ENCODE measurements at regions not wholly inside any gene's neighbourhood (a gene's known extent, or its start where the extent isn't known, plus 50 kb on each side); places are given as distances from the start of the nearest gene placed in this dataset.

GRCh38 chr2:62284980-62285379 is 89.1 kb downstream of the B3GNT2 start:
- Histone ChIP-seq H3K4me3 (ENCODE audit: low read length, poor library complexity, severe bottlenecking) (no peak overlapping the region), H3K9me2 (replicated peaks; ENCODE audit: low read depth, low read length) (no peaks in the 10 kb centered on the region), H3K4me1 (ENCODE audit: insufficient read depth, low read length, poor library complexity, severe bottlenecking) (peaks cover 23% of the 10 kb centered on the region), H2AFZ (ENCODE audit: low read length) (no peak overlapping the region), H3F3A (ENCODE audit: low read depth) (no peaks in the 10 kb centered on the region), H3K79me2 (ENCODE audit: insufficient read depth, low read length) (no peaks in the 10 kb centered on the region; the same call in 1 of the 2 replicates), H3K9me3 (ENCODE audit: insufficient read depth, low read depth, low read length) (peaks cover 14% of the 10 kb centered on the region; the same call in 1 of the 2 replicates), H3K36me3 (ENCODE audit: insufficient read depth, low read length) (no peaks in the 10 kb centered on the region), H3K27me3 (ENCODE audit: insufficient read depth, low read length, poor library complexity, severe bottlenecking) (no peaks in the 10 kb centered on the region), H3K9ac (ENCODE audit: low read depth, low read length, poor library complexity, severe bottlenecking) (no peak overlapping the region), H3K4me2 (ENCODE audit: low read depth, low read length, poor library complexity, severe bottlenecking) (no peak overlapping the region), H4K20me1 (ENCODE audit: insufficient read depth, low read length, poor library complexity, severe bottlenecking) (no peaks in the 10 kb centered on the region)
- TF ChIP-seq CTCF (conservative IDR thresholded peaks at IDR 0.05; ENCODE audit: low read length) (0 out of 2 replicates have a peak, but pooled peaks have one; percentile 11), EZH2phosphoT487 (IDR thresholded peaks at IDR 0.05; ENCODE audit: borderline replicate concordance) (no peak)

GRCh38 chr2:62284471-62284870 is 88.6 kb downstream of the B3GNT2 start:
- Histone ChIP-seq H3K4me2 (ENCODE audit: low read depth, low read length, poor library complexity, severe bottlenecking) (no peak overlapping the region), H3K4me1 (ENCODE audit: insufficient read depth, low read length, poor library complexity, severe bottlenecking) (peaks cover 23% of the 10 kb centered on the region), H3K9me3 (ENCODE audit: insufficient read depth, low read depth, low read length) (peaks cover 15% of the 10 kb centered on the region; the same call in 1 of the 2 replicates), H3F3A (ENCODE audit: low read depth) (no peaks in the 10 kb centered on the region), H3K27me3 (ENCODE audit: insufficient read depth, low read length, poor library complexity, severe bottlenecking) (no peaks in the 10 kb centered on the region), H3K9me2 (replicated peaks; ENCODE audit: low read depth, low read length) (no peaks in the 10 kb centered on the region), H3K4me3 (ENCODE audit: low read length, poor library complexity, severe bottlenecking) (no peak overlapping the region), H3K79me2 (ENCODE audit: insufficient read depth, low read length) (no peaks in the 10 kb centered on the region; the same call in 1 of the 2 replicates), H2AFZ (ENCODE audit: low read length) (no peak overlapping the region), H3K36me3 (ENCODE audit: insufficient read depth, low read length) (no peaks in the 10 kb centered on the region), H4K20me1 (ENCODE audit: insufficient read depth, low read length, poor library complexity, severe bottlenecking) (no peaks in the 10 kb centered on the region), H3K9ac (ENCODE audit: low read depth, low read length, poor library complexity, severe bottlenecking) (no peak overlapping the region)
- TF ChIP-seq EZH2phosphoT487 (IDR thresholded peaks at IDR 0.05; ENCODE audit: borderline replicate concordance) (no peak), CTCF (conservative IDR thresholded peaks at IDR 0.05; ENCODE audit: low read length) (no peak)

- H3K79me2 ChIP-seq (ENCODE audit: insufficient read depth, low read length): no peaks in the 10 kb centered on the region; the same call in 1 of the 2 replicates
- no peak overlapping the region for H3K9ac ChIP-seq (ENCODE audit: low read depth, low read length, poor library complexity, severe bottlenecking)
- H3K27me3 ChIP-seq (ENCODE audit: insufficient read depth, low read length, poor library complexity, severe bottlenecking): no peaks in the 10 kb centered on the region
- H3K9me3 ChIP-seq (ENCODE audit: insufficient read depth, low read depth, low read length): peaks cover 28% of the 10 kb centered on the region; the same call in 1 of the 2 replicates
- H4K20me1 ChIP-seq (ENCODE audit: insufficient read depth, low read length, poor library complexity, severe bottlenecking): no peaks in the 10 kb centered on the region
- H3K4me1 ChIP-seq (ENCODE audit: insufficient read depth, low read length, poor library complexity, severe bottlenecking): peaks cover 10% of the 10 kb centered on the region
- H3K4me2 ChIP-seq (ENCODE audit: low read depth, low read length, poor library complexity, severe bottlenecking): no peak overlapping the region
- H3K4me3 ChIP-seq (ENCODE audit: low read length, poor library complexity, severe bottlenecking): no peak overlapping the region
- H3K9me2 ChIP-seq (replicated peaks; ENCODE audit: low read depth, low read length): no peaks in the 10 kb centered on the region
- TF ChIP-seq CTCF (conservative IDR thresholded peaks at IDR 0.05; ENCODE audit: low read length) (no peak), EZH2phosphoT487 (IDR thresholded peaks at IDR 0.05; ENCODE audit: borderline replicate concordance) (no peak)
- H3F3A ChIP-seq (ENCODE audit: low read depth): no peaks in the 10 kb centered on the region
- H3K36me3 ChIP-seq (ENCODE audit: insufficient read depth, low read length): 0 out of 2 replicates have a peak, but pooled peaks cover 2% of the 10 kb centered on the region
- H2AFZ ChIP-seq (ENCODE audit: low read length): no peak overlapping the region
Observed at GRCh38 chr2:62283147-62283546, 87.2 kb downstream of the B3GNT2 start.

All from Loucy (cell line).